Neural progenitor cell (in vitro differentiated cells): ENCODE measurements at regions not wholly inside any gene's neighbourhood (a gene's known extent, or its start where the extent isn't known, plus 50 kb on each side); places are given as distances from the start of the nearest gene placed in this dataset.
"Not testable (repeated sequence)": the region's sequence is repeated elsewhere in the genome, so short reads cannot be mapped to it uniquely, and the experiment has no call there.

ENCODE experiments used
- DNase-seq: peaks from one replicate; pipeline ENCODE4 v3.0.0-alpha.2; 2016; ENCODE audit warnings: low spot score
- H2AFZ ChIP-seq: fragments of 200-600 bp; sonication (generic); replicated peaks from 2 replicates; pipeline ENCODE4 v1.6.1; 2016; ENCODE audit warnings: antibody characterized with exemption
- H3F3A ChIP-seq: fragments of 200-600 bp; sonication (generic); 2 replicates; pipeline ENCODE4 v1.6.1; 2016; ENCODE audit warnings: antibody characterized with exemption, low read depth
- H3K27ac ChIP-seq: fragments of 200-600 bp; sonication (generic); 2 replicates; pipeline ENCODE4 v1.5.1; 2016; ENCODE audit warnings: mild to moderate bottlenecking
- H3K27me3 ChIP-seq: fragments of 200-600 bp; sonication (generic); 2 replicates; pipeline ENCODE4 v1.6.1; 2016; ENCODE audit warnings: mild to moderate bottlenecking, moderate library complexity
- H3K36me3 ChIP-seq: fragments of 200-600 bp; sonication (generic); 2 replicates; pipeline ENCODE4 v1.5.1; 2016
- H3K4me1 ChIP-seq: fragments of 200-600 bp; sonication (generic); 2 replicates; pipeline ENCODE4 v1.6.1; 2016; ENCODE audit warnings: mixed run types
- H3K4me2 ChIP-seq: fragments of 200-600 bp; sonication (generic); 2 replicates; pipeline ENCODE4 v1.6.1; 2016
- H3K4me3 ChIP-seq: fragments of 200-600 bp; sonication (generic); 2 replicates; pipeline ENCODE4 v1.5.1; 2016
- H3K79me2 ChIP-seq: fragments of 200-600 bp; sonication (generic); 2 replicates; pipeline ENCODE4 v1.6.1; 2016; ENCODE audit warnings: low read depth
- H3K9ac ChIP-seq: fragments of 200-600 bp; sonication (generic); 2 replicates; pipeline ENCODE4 v1.6.1; 2016
- H3K9me3 ChIP-seq: fragments of 200-600 bp; sonication (generic); 2 replicates; pipeline ENCODE4 v1.5.1; 2016; ENCODE audit warnings: low read depth
- H4K20me1 ChIP-seq: fragments of 200-600 bp; sonication (generic); 2 replicates; pipeline ENCODE4 v1.6.1; 2016; ENCODE audit warnings: low read depth
- H3K27ac Mint-ChIP-seq: 3 replicates; pipeline ENCODE4 v1.8.0; 2021; ENCODE audit warnings: mixed read lengths
- H3K27me3 Mint-ChIP-seq: 2 replicates; pipeline ENCODE4 v1.8.0; 2022; ENCODE audit warnings: low read depth, mild to moderate bottlenecking, inconsistent platforms, moderate library complexity, mixed read lengths; ENCODE audit not compliant: insufficient read depth
- H3K36me3 Mint-ChIP-seq: 3 replicates; pipeline ENCODE4 v1.8.0; 2021; ENCODE audit warnings: mixed read lengths
- H3K4me1 Mint-ChIP-seq: 3 replicates; pipeline ENCODE4 v1.8.0; 2021; ENCODE audit warnings: mixed read lengths
- H3K4me3 Mint-ChIP-seq: 3 replicates; pipeline ENCODE4 v1.8.0; 2021; ENCODE audit warnings: mild to moderate bottlenecking, moderate library complexity, mixed read lengths
- H3K9me3 Mint-ChIP-seq: 3 replicates; pipeline ENCODE4 v1.8.0; 2020; ENCODE audit warnings: mixed read lengths
- EZH2 ChIP-seq: fragments of 200-600 bp; sonication (generic); IDR thresholded peaks from 2 replicates; pipeline ENCODE4 v1.6.1; 2017; ENCODE audit warnings: antibody characterized with exemption, mild to moderate bottlenecking, moderate library complexity
- EZH2phosphoT487 ChIP-seq: fragments of 200-600 bp; sonication (generic); IDR thresholded peaks from 2 replicates; pipeline ENCODE4 v1.6.1; 2017; ENCODE audit warnings: antibody characterized with exemption
- TF ChIP-seq, protein P1 (sequence below): fragments of 200-600 bp; sonication (generic); IDR thresholded peaks from 2 replicates; pipeline ENCODE4 v1.5.1; 2017; ENCODE audit warnings: antibody characterized with exemption, mild to moderate bottlenecking

DNA sequence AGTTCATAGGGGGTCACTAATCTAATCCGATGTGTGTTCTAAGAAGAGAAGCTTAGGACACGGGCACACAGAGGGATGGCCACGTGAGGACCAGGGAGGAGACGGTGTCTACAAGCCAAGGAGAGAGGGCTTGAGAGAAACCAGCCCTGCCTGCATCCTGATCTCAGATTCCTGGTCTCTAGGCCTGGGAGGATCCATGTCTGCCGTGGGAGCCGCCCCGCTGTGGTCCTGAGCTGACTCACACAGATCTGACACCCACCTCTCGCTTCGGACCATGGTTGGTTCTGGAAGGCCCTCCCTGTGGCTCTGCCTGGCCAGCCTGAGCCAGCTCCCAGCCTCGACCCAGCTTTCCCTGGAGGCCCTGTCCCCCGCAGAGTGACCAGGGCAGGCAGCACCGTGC is 136.2 kb downstream of the TMEM121 start:
- H3K79me2 ChIP-seq, H3K4me3 Mint-ChIP-seq, H3K9me3 ChIP-seq, H3K4me1 Mint-ChIP-seq, H3K27me3 ChIP-seq, DNase-seq, H3K36me3 ChIP-seq, H4K20me1 ChIP-seq, H3K9ac ChIP-seq, H3K27ac Mint-ChIP-seq, H3K4me1 ChIP-seq, H2AFZ ChIP-seq, H3K27ac ChIP-seq, H3K4me2 ChIP-seq, H3K4me3 ChIP-seq, H3K27me3 Mint-ChIP-seq, H3K36me3 Mint-ChIP-seq, H3F3A ChIP-seq: not testable (repeated sequence)
- peaks cover 41% of the 10 kb centered on the region for H3K9me3 Mint-ChIP-seq

DNA sequence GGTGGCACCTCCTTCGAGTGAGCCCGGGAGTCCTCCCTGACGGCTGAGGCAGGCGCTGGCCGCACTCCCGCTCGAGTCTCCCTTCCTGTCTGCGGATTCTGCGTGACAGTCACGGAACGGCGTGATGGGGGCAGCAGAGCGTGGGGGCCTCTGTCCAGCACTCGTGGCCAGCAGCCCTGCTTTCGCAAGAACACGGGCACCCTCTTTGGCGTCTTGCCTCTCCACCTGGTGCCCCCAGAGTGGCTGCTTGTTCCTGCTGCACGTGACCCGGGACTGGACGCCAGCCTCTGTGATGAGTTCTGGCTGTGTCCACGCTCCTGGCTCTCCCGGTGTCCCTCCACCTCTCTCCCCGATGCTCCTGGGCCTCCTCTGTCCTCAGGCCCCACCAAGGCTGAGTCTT is 136.9 kb downstream of the TMEM121 start:
- H3K27me3 ChIP-seq, H3K27me3 Mint-ChIP-seq, H3K4me3 ChIP-seq, H4K20me1 ChIP-seq, H3K27ac ChIP-seq, H3K4me1 ChIP-seq, H3K36me3 ChIP-seq, H3K36me3 Mint-ChIP-seq, H3K4me3 Mint-ChIP-seq, DNase-seq, H3K4me2 ChIP-seq, H3F3A ChIP-seq, H3K27ac Mint-ChIP-seq, H3K9ac ChIP-seq, H2AFZ ChIP-seq, H3K9me3 ChIP-seq, H3K79me2 ChIP-seq, H3K4me1 Mint-ChIP-seq: not testable (repeated sequence)
- peaks cover 46% of the 10 kb centered on the region for H3K9me3 Mint-ChIP-seq

DNA sequence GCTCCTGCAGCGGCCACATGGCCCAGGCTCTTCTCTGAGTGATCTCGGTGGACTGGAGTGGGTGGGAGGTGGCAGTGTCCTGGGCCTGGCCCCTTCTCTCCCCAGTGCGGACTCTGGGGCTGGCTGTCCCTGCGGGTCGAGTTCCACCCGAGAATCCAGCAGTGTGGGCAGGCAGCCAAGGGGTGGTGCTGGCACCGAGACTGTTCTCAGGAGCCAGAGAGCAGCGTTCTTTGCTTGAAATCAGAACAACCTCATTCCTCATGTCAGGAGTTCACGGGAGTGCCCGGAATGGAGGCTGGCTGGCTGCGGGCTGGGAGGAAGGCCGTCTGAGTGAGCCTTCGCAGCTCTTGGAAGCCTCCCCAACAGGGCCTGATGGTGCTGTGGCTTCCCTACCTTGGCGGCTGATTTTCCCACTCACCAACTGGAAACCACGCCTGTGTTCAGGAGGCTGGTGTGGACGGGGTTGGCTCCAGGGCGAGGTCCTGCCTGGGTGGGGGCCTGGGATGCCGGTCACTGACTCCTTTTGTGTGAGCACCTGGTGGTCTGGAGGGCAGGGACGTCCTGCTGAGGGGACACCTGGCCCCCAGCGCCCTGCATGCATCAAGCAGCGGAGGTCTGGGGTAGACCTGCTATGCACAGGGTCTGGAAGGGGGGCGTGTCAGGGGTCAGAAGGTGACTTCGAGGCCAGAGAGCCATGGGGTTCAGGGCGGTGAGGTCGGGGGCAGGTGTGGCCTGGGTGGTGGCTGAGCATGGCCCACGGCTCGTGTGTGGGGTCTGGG is 137.6 kb downstream of the TMEM121 start:
- H3K27me3 Mint-ChIP-seq, H4K20me1 ChIP-seq, H3K4me1 ChIP-seq, H3K9ac ChIP-seq, H3K4me3 Mint-ChIP-seq, H3F3A ChIP-seq, H3K4me1 Mint-ChIP-seq, H3K79me2 ChIP-seq, H3K4me2 ChIP-seq, DNase-seq, H3K27ac ChIP-seq, H3K27me3 ChIP-seq, H3K36me3 ChIP-seq, H3K4me3 ChIP-seq, H2AFZ ChIP-seq, H3K27ac Mint-ChIP-seq, H3K9me3 ChIP-seq, H3K36me3 Mint-ChIP-seq: not testable (repeated sequence)
- H3K9me3 Mint-ChIP-seq: peaks cover 47% of the 10 kb centered on the region

DNA sequence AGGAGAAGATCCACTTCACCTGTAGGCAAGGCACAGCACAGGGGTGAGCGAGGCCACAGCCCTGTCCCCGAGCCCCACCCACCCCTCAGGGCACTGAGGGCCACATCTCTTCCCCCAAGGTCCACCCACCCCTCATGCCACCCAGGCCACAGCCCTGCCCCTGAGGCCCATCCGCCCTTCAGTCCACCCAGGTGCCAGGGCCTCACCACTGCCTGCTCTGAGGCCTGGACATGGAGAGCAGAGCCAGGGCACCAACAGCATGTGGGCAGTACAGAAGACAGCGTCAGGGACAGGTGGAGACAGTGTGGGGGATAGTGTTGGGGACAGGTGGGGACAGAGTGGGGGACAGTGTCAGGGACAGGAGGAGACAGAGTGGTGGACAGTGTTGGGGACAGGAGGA is 138.3 kb downstream of the TMEM121 start:
- Mint-ChIP-seq H3K27me3 (peaks cover 9% of the 10 kb centered on the region), H3K36me3 (peaks cover 2% of the 10 kb centered on the region), H3K4me3 (no peak overlapping the region), H3K4me1 (no peaks in the 10 kb centered on the region), H3K9me3 (peaks cover 46% of the 10 kb centered on the region), H3K27ac (no peak overlapping the region)
- no peak for DNase-seq
- no peak for TF ChIP-seq EZH2
- no peak for TF ChIP-seq EZH2phosphoT487
- TF ChIP-seq, protein P1, sequence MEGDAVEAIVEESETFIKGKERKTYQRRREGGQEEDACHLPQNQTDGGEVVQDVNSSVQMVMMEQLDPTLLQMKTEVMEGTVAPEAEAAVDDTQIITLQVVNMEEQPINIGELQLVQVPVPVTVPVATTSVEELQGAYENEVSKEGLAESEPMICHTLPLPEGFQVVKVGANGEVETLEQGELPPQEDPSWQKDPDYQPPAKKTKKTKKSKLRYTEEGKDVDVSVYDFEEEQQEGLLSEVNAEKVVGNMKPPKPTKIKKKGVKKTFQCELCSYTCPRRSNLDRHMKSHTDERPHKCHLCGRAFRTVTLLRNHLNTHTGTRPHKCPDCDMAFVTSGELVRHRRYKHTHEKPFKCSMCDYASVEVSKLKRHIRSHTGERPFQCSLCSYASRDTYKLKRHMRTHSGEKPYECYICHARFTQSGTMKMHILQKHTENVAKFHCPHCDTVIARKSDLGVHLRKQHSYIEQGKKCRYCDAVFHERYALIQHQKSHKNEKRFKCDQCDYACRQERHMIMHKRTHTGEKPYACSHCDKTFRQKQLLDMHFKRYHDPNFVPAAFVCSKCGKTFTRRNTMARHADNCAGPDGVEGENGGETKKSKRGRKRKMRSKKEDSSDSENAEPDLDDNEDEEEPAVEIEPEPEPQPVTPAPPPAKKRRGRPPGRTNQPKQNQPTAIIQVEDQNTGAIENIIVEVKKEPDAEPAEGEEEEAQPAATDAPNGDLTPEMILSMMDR: no peak
- H3K36me3 ChIP-seq: no peaks in the 10 kb centered on the region
- H3K9me3 ChIP-seq: peaks cover 4% of the 10 kb centered on the region
- no peaks in the 10 kb centered on the region for H4K20me1 ChIP-seq
- H3K9ac ChIP-seq: no peak overlapping the region
- no peaks in the 10 kb centered on the region for H3K4me1 ChIP-seq
- H2AFZ ChIP-seq: no peak overlapping the region
- H3K27me3 ChIP-seq: no peaks in the 10 kb centered on the region
- H3F3A ChIP-seq: no peaks in the 10 kb centered on the region
- H3K79me2 ChIP-seq: no peaks in the 10 kb centered on the region
- no peak overlapping the region for H3K4me2 ChIP-seq
- no peak overlapping the region for H3K27ac ChIP-seq
- H3K4me3 ChIP-seq: no peak overlapping the region
